ENCODE measurements at regions not wholly inside any gene's neighbourhood (a gene's known extent, or its start where the extent isn't known, plus 50 kb on each side); places are given as distances from the start of the nearest gene placed in this dataset.

- TF ChIP-seq CTCF (IDR thresholded peaks at IDR 0.05), result no peak
- TF ChIP-seq POLR2AphosphoS5 (IDR thresholded peaks at IDR 0.05), result no peak
Measured at GRCh38 chr4:17230727-17231126, 281.2 kb downstream of the QDPR start.

All from prostate gland (tissue), 2 donors.